Epithelial cell of esophagus (primary cell): ENCODE measurements at regions not wholly inside any gene's neighbourhood (a gene's known extent, or its start where the extent isn't known, plus 50 kb on each side); places are given as distances from the start of the nearest gene placed in this dataset.
A peak's percentile ranks its signal among the peaks of the same experiment; 100 is the strongest.
"Not testable (repeated sequence)": the region's sequence is repeated elsewhere in the genome, so short reads cannot be mapped to it uniquely, and the experiment has no call there.

Source experiments
- DNase-seq: peaks from one replicate; pipeline ENCODE4 v3.0.0; 2010; ENCODE audit warnings: low read depth
- H3K4me3 ChIP-seq: 2 replicates; pipeline ENCODE4 v1.5.1; 2011; ENCODE audit warnings: mild to moderate bottlenecking, low read length, control low read depth
- TF ChIP-seq, protein P1 (sequence below): IDR thresholded peaks from 2 replicates; pipeline ENCODE4 v1.5.1; 2011; ENCODE audit warnings: low read depth, mild to moderate bottlenecking, low read length, control low read depth, inconsistent platforms; ENCODE audit not compliant: insufficient read depth; ENCODE audit errors: missing control alignments

GRCh38 chr4:177798161-177798560 lies 355.9 kb upstream of the AGA start:
- no peak overlapping the region for H3K4me3 ChIP-seq

GRCh38 chr4:177802162-177802561 lies 359.9 kb upstream of the AGA start:
- peak; percentile 3 for DNase-seq
- TF ChIP-seq, protein P1, sequence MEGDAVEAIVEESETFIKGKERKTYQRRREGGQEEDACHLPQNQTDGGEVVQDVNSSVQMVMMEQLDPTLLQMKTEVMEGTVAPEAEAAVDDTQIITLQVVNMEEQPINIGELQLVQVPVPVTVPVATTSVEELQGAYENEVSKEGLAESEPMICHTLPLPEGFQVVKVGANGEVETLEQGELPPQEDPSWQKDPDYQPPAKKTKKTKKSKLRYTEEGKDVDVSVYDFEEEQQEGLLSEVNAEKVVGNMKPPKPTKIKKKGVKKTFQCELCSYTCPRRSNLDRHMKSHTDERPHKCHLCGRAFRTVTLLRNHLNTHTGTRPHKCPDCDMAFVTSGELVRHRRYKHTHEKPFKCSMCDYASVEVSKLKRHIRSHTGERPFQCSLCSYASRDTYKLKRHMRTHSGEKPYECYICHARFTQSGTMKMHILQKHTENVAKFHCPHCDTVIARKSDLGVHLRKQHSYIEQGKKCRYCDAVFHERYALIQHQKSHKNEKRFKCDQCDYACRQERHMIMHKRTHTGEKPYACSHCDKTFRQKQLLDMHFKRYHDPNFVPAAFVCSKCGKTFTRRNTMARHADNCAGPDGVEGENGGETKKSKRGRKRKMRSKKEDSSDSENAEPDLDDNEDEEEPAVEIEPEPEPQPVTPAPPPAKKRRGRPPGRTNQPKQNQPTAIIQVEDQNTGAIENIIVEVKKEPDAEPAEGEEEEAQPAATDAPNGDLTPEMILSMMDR: no peak
- no peak overlapping the region for H3K4me3 ChIP-seq

More at GRCh38 chr4:177798161-177798560, 355.9 kb upstream of the AGA start:
- TF ChIP-seq, protein P1: no peak
- no peak for DNase-seq

DNA sequence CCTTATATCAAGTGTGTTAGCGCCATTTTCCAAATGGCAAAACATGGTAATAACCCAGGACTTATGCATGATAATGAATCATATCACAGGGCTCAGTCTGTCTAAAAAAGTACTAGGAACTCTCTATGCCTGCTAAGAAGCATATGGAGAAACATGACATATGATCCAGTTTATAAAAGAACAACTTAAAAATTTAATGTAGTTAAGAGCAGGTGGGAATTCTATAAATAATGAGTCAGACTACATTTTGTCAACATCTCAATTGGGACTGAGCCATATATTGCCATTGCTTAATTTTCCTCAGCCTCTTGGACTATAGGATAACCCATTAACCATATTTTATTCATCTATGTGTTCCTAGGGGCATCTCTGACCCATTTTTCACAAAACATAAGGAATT lies 360.4 kb upstream of the AGA start:
- H3K4me3 ChIP-seq: no peak overlapping the region
- TF ChIP-seq, protein P1: no peak
- no peak for DNase-seq

GRCh38 chr4:177803151-177803550 lies 360.9 kb upstream of the AGA start:
- TF ChIP-seq, protein P1: no peak
- DNase-seq: no peak
- H3K4me3 ChIP-seq: no peak overlapping the region

GRCh38 chr4:177809791-177810190 lies 367.6 kb upstream of the AGA start:
- DNase-seq: no peak

DNA sequence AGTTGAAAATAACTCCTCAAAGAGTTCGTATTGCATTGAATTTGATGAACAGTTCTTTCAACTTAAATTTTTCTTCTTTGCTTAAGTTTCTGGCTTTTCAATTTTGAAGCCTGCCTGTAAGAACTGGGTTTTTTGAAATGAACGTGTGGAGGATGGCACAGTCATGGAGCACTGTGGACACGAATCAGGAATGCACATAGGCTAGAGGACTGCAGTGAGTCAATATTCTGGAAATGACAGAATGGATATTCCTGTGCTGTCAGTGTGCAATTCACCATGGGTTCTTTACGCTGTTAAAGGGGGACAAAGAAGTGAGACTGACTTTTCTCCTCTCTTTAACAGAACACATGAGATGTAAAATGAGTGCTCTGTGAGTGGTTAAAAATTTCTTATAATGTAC lies 368.0 kb upstream of the AGA start:
- no peak for DNase-seq
- H3K4me3 ChIP-seq: no peak overlapping the region
- TF ChIP-seq, protein P1: no peak

More at GRCh38 chr4:177809791-177810190, 367.6 kb upstream of the AGA start:
- no peak overlapping the region for H3K4me3 ChIP-seq
- TF ChIP-seq, protein P1: no peak

DNA sequence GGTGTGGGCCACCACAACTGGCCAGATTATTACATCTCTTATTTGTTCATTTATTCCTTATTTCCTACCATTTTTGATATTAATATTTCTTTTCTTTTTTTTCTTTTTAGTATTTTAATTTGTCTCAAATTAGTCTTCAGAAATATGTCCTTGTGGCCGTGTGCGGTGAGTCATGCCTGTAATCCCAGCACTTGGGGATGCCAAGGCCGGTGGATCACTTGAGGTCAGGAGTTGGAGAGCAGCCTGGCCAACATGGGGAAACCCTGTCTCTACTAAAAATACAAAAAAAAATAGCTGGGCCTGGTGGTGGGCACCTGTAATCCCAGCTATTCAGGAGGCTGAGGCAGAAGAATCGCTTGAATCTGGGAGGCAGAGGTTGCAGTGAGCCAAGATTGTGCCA lies 376.2 kb upstream of the AGA start:
- not testable (repeated sequence) for DNase-seq, H3K4me3 ChIP-seq
